ENCODE measurements at regions not wholly inside any gene's neighbourhood (a gene's known extent, or its start where the extent isn't known, plus 50 kb on each side); places are given as distances from the start of the nearest gene placed in this dataset.

DNA sequence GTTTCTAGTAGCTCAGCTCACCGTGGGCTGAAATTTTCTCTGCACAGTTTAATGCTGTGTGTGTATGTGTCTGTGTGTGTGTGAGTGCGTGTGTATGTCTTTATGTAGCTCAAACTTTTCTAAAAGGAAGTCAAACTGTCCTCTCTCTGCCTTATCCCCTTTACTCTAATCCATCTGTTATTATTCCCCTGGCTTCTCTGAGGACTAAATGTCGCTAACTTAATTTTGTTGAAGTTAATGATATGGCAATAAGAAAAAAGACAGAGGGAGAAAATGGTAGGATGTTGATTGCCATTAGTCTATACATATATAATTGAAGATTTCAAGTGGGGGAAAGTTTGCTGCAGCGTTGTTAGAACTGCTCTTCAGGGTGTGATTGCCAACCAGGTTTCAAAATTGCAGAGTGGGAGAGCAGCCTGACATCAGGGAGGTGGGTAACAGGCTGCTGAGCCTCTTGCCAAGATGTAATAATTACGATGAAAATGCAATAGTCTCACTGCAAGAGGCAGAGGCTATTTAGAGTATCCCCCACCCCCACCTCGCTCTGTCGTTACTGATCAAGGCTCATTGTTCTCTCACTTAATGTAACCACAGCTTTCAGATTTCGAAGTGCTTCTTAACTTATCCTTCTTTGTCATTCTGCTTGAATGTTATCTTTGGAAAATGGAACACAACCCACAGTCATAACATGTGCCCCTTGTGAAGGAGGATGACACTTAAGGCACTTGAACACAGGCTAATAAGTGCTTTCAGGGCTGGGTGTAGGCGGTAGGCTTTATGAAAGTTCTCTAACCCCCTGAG lies 559.0 kb upstream of the PLXNA2 start:
- Histone ChIP-seq H3K36me3 (ENCODE audit: control insufficient read depth in 2 of 2, insufficient read depth in 1 of 2, low read length in 2 of 2) (no peaks in the 10 kb centered on the region), H3K9me3 (ENCODE audit: control insufficient read depth, insufficient read depth, low read depth, low read length) (no peaks in the 10 kb centered on the region), H3K4me1 (ENCODE audit: control insufficient read depth, insufficient read depth, low read length) (peaks cover 2% of the 10 kb centered on the region; the same call in 1 of the 2 replicates), H3K27ac (ENCODE audit: extremely low read depth, low read depth, low read length) (no peak overlapping the region), H3K4me3 (ENCODE audit: low read depth, low read length) (no peak overlapping the region)
- no peak for TF ChIP-seq ZNF777 (tag by site-specific recombination; IDR thresholded peaks at IDR 0.05; ENCODE audit: borderline replicate concordance)
- peak; percentile 57 for TF ChIP-seq GLIS1 (tag by site-specific recombination; IDR thresholded peaks at IDR 0.05)
- peak; percentile 57; the same call in 1 of the 2 replicates for TF ChIP-seq SP7 (tag by site-specific recombination; IDR thresholded peaks at IDR 0.05)
- no peak for TF ChIP-seq KLF1 (tag by site-specific recombination; IDR thresholded peaks at IDR 0.05)
- TF ChIP-seq ZNF530 (tag by site-specific recombination; IDR thresholded peaks at IDR 0.05; ENCODE audit: low read depth), result no peak
- no peak for TF ChIP-seq ZBTB8A (tag by site-specific recombination; IDR thresholded peaks at IDR 0.05)
- peak; percentile 34 for TF ChIP-seq FEZF1 (tag by site-specific recombination; IDR thresholded peaks at IDR 0.05)
- no peak for TF ChIP-seq ZSCAN23 (tag by site-specific recombination; IDR thresholded peaks at IDR 0.05)
- TF ChIP-seq ZFHX2 (tag by site-specific recombination; conservative IDR thresholded peaks at IDR 0.05), result peak; percentile 96
- TF ChIP-seq, protein P1, sequence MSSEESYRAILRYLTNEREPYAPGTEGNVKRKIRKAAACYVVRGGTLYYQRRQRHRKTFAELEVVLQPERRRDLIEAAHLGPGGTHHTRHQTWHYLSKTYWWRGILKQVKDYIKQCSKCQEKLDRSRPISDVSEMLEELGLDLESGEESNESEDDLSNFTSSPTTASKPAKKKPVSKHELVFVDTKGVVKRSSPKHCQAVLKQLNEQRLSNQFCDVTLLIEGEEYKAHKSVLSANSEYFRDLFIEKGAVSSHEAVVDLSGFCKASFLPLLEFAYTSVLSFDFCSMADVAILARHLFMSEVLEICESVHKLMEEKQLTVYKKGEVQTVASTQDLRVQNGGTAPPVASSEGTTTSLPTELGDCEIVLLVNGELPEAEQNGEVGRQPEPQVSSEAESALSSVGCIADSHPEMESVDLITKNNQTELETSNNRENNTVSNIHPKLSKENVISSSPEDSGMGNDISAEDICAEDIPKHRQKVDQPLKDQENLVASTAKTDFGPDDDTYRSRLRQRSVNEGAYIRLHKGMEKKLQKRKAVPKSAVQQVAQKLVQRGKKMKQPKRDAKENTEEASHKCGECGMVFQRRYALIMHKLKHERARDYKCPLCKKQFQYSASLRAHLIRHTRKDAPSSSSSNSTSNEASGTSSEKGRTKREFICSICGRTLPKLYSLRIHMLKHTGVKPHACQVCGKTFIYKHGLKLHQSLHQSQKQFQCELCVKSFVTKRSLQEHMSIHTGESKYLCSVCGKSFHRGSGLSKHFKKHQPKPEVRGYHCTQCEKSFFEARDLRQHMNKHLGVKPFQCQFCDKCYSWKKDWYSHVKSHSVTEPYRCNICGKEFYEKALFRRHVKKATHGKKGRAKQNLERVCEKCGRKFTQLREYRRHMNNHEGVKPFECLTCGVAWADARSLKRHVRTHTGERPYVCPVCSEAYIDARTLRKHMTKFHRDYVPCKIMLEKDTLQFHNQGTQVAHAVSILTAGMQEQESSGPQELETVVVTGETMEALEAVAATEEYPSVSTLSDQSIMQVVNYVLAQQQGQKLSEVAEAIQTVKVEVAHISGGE (tag by site-specific recombination; conservative IDR thresholded peaks at IDR 0.05; ENCODE audit: low read depth), result no peak
- TF ChIP-seq EGR2 (tag by site-specific recombination; IDR thresholded peaks at IDR 0.05; ENCODE audit: low read depth), result peak; percentile 95
- POLR2A ChIA-PET, result no interaction called here
- CTCF ChIA-PET, result interaction anchor here (0.6 kb wide), 1 partner anchor 253 kb away, joined by 3 read pairs; no protein-coding TSS in a partner anchor

DNA sequence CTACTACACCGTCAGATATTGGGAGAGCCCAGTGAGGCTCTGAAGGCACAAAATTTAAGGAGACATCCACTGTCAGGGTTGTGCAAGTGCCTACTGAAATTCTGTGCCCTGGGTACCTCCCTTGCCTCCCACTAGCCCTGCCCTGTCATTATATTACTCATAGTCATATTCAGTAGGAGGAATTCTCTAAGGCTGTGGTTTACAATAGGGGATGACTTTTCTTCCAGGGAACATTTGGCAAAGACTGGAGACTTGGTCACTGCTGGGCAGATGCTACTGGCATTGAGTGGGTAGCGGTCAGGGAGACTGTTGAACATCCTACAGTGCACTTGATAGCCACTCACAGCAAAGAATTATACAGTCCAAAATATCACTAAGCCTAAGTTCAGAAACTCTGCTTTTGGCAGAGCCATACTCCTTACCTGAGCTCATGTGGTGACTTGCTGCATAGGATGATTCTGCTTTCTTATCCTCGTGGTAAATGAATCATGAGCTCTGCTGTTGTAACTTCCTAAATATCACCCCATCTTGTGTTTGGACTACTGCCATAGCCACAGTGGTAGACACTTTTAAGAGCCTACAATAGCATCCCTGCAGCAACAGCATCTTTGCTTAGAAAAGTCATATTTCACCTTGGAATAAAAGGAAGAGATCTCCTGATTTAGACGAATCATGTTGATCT lies 563.4 kb upstream of the PLXNA2 start:
- no peaks in the 10 kb centered on the region for H3K9me3 ChIP-seq (ENCODE audit: control insufficient read depth, insufficient read depth, low read depth, low read length)
- POLR2A ChIA-PET, result no interaction called here
- H3K27ac ChIP-seq (ENCODE audit: extremely low read depth, low read depth, low read length), result no peak overlapping the region
- CTCF ChIA-PET, result no interaction called here
- peaks cover 2% of the 10 kb centered on the region; the same call in 1 of the 2 replicates for H3K4me1 ChIP-seq (ENCODE audit: control insufficient read depth, insufficient read depth, low read length)
- TF ChIP-seq ZFHX2 (tag by site-specific recombination; conservative IDR thresholded peaks at IDR 0.05) (peak; percentile 15; the same call in 1 of the 2 replicates), SP7 (tag by site-specific recombination; IDR thresholded peaks at IDR 0.05) (0 out of 2 replicates have a peak, but pooled peaks have one; percentile 3), KLF7 (tag by site-specific recombination; IDR thresholded peaks at IDR 0.05; ENCODE audit: borderline replicate concordance) (no peak), OSR2 (tag by site-specific recombination; IDR thresholded peaks at IDR 0.05) (no peak), ZBTB20 (tag by site-specific recombination; IDR thresholded peaks at IDR 0.05) (peak; percentile 60; the same call in 1 of the 2 replicates), EGR2 (tag by site-specific recombination; IDR thresholded peaks at IDR 0.05; ENCODE audit: low read depth) (peak; percentile 42; the same call in 1 of the 2 replicates)
- H3K4me3 ChIP-seq (ENCODE audit: low read depth, low read length), result no peak overlapping the region
- H3K36me3 ChIP-seq (ENCODE audit: control insufficient read depth in 2 of 2, insufficient read depth in 1 of 2, low read length in 2 of 2), result no peaks in the 10 kb centered on the region

DNA sequence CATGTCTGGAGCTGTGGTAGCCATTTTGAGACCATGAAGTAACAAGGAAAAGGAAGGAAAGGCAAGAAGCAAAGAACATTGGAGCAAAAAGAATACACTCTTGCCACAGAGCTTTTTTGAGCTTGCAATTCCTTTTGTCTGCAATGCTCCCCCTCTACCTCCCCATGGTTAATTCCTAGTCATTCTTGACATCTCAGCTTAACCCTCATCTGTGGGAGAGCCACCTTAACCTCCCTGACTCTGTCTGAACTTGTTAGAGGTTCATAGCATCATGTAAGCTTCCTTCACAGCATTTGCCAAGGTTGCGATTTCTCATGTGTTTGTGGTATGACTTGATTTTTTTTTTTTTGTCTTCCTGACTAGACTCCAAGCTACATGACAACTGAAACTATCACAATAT lies 564.1 kb upstream of the PLXNA2 start:
- no peaks in the 10 kb centered on the region for H3K36me3 ChIP-seq (ENCODE audit: control insufficient read depth in 2 of 2, insufficient read depth in 1 of 2, low read length in 2 of 2)
- H3K27ac ChIP-seq (ENCODE audit: extremely low read depth, low read depth, low read length), result no peak overlapping the region
- H3K4me3 ChIP-seq (ENCODE audit: low read depth, low read length), result no peak overlapping the region
- ChIA-PET POLR2A (no interaction called here), CTCF (no interaction called here)
- no peak for TF ChIP-seq ZNF785 (tag by site-specific recombination; IDR thresholded peaks at IDR 0.05)
- no peak for TF ChIP-seq ZNF48 (tag by site-specific recombination; IDR thresholded peaks at IDR 0.05)
- H3K9me3 ChIP-seq (ENCODE audit: control insufficient read depth, insufficient read depth, low read depth, low read length), result no peaks in the 10 kb centered on the region
- no peaks in the 10 kb centered on the region for H3K4me1 ChIP-seq (ENCODE audit: control insufficient read depth, insufficient read depth, low read length)
